ENCODE measurements at regions not wholly inside any gene's neighbourhood (a gene's known extent, or its start where the extent isn't known, plus 50 kb on each side); places are given as distances from the start of the nearest gene placed in this dataset.
A peak's percentile ranks its signal among the peaks of the same experiment; 100 is the strongest.

DNA sequence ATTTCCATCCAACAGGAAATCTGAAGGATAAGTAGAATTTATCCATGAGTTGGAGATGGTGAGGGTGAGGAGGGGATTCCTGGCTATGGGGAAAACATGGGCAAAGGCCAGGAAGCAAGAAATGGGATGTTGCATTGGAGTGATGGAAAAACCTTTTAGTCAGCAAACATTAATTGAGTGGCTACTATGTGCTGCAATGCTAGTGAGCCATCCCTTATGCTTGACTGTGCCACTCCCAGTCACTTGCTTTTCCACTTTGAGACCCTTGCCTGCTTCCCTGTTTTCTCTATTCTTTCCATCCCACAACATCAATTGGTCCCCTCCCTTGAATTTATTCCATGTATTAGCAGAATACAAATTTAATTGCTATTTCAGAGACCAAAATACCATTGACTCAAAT lies 252.7 kb upstream of the HABP2 start:
- DNase-seq = no peak
- no peaks in the 10 kb centered on the region for H3K36me3 ChIP-seq
- no peaks in the 10 kb centered on the region for H3K4me1 ChIP-seq
- intact Hi-C loops (cut with DNase I) = no loop called here
- no peaks in the 10 kb centered on the region for H3K9me3 ChIP-seq
- H3K27ac ChIP-seq = no peak overlapping the region
- no peak for ATAC-seq
- H3K4me3 ChIP-seq = no peak overlapping the region
- no peaks in the 10 kb centered on the region for H3K27me3 ChIP-seq (ENCODE audit: low read depth)
- TF ChIP-seq, protein P1, sequence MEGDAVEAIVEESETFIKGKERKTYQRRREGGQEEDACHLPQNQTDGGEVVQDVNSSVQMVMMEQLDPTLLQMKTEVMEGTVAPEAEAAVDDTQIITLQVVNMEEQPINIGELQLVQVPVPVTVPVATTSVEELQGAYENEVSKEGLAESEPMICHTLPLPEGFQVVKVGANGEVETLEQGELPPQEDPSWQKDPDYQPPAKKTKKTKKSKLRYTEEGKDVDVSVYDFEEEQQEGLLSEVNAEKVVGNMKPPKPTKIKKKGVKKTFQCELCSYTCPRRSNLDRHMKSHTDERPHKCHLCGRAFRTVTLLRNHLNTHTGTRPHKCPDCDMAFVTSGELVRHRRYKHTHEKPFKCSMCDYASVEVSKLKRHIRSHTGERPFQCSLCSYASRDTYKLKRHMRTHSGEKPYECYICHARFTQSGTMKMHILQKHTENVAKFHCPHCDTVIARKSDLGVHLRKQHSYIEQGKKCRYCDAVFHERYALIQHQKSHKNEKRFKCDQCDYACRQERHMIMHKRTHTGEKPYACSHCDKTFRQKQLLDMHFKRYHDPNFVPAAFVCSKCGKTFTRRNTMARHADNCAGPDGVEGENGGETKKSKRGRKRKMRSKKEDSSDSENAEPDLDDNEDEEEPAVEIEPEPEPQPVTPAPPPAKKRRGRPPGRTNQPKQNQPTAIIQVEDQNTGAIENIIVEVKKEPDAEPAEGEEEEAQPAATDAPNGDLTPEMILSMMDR (IDR thresholded peaks at IDR 0.05) = no peak

DNA sequence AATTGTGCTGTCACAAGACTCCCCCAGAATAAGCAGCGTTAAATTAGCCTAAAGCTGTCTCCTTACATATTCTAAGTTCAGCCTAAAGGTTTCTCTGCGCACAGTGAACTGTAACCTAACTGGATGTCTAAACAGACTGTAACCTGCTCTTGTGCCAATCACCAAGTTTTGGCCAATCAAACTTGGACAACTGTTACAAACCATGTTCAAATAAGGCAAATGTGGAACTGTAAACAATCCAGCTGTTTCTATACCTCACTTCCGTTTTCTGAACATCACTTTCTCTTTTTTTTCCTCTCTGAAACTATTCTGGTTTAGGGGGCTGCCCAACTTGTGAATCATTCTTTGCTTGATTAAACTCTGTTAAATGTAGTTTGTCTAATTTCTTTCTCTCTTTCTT lies 252.2 kb upstream of the HABP2 start:
- ATAC-seq (peak in 1 of 2 donors; percentile 41), DNase-seq (no peak)
- H3K4me3 ChIP-seq = no peak overlapping the region
- H3K27ac ChIP-seq = no peak overlapping the region
- no peaks in the 10 kb centered on the region for H3K4me1 ChIP-seq
- H3K9me3 ChIP-seq = no peaks in the 10 kb centered on the region
- no peaks in the 10 kb centered on the region for H3K36me3 ChIP-seq
- no peaks in the 10 kb centered on the region for H3K27me3 ChIP-seq (ENCODE audit: low read depth)
- intact Hi-C loops (cut with DNase I) = no loop called here
- TF ChIP-seq, protein P1 (IDR thresholded peaks at IDR 0.05) = no peak

DNA sequence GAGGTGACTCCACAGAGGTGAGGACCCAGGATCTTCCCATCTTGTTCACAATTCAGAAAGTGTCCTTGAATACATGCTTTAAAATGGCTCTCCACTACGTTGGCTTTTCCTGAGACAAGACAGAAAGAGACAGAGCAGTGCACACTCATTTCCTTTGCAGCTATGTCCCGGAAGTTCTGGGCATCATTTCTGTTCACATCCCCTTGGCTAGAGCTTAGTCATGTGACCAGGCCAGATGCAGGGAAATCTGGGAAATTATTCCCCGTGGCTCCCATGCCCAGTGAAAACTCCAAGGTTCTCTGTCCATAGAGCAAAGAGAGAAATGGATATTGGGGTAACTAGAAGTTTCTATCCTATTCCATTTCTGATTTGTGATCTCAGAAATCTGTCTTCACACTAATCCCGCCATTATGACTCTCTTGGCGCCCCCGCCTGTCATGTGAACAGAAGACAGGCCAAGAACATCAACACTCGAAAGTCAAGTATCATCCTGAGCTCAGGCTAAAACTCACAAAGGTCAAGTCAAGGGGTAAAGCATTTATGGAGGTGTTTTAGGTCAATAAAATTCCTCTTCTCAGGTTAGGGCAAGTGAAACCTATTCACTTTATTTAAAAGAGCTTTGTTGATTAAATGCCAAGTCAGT lies 251.4 kb upstream of the HABP2 start:
- DNase-seq = no peak
- peak in 1 of 2 donors; percentile 52 for ATAC-seq

DNA sequence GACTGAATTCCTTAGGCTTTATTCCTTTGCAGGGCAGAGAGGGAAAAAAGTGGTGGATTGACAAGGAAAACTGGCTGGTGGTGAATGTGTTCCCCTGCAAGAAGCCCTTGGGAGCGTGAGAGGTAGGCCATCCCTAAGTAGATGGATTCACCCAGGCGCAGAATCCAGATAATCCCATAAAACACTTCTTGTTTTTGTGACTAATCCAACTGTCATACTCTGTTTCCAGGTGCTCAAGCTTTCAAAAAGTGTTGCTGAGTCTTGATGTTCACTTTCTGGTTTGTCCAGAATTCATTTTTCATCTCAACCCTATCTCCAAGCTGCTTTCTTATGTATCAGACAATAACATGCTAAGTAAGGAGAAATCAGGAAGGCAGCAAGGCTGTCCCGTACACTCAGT lies 250.8 kb upstream of the HABP2 start:
- intact Hi-C loops (cut with DNase I) = no loop called here
- no peak for ATAC-seq
- Histone ChIP-seq H3K4me1 (no peaks in the 10 kb centered on the region), H3K36me3 (no peaks in the 10 kb centered on the region), H3K27me3 (ENCODE audit: low read depth) (no peaks in the 10 kb centered on the region), H3K27ac (no peak overlapping the region), H3K4me3 (no peak overlapping the region), H3K9me3 (no peaks in the 10 kb centered on the region)
- no peak for DNase-seq
- TF ChIP-seq, protein P1 (IDR thresholded peaks at IDR 0.05) = no peak

More for the DNA sequence above, 251.4 kb upstream of the HABP2 start:
- intact Hi-C loops (cut with DNase I) = no loop called here
- Histone ChIP-seq H3K27ac (no peak overlapping the region), H3K4me1 (no peaks in the 10 kb centered on the region), H3K4me3 (no peak overlapping the region), H3K27me3 (ENCODE audit: low read depth) (no peaks in the 10 kb centered on the region), H3K9me3 (no peaks in the 10 kb centered on the region), H3K36me3 (no peaks in the 10 kb centered on the region)
- TF ChIP-seq, protein P1 (IDR thresholded peaks at IDR 0.05) = no peak

DNA sequence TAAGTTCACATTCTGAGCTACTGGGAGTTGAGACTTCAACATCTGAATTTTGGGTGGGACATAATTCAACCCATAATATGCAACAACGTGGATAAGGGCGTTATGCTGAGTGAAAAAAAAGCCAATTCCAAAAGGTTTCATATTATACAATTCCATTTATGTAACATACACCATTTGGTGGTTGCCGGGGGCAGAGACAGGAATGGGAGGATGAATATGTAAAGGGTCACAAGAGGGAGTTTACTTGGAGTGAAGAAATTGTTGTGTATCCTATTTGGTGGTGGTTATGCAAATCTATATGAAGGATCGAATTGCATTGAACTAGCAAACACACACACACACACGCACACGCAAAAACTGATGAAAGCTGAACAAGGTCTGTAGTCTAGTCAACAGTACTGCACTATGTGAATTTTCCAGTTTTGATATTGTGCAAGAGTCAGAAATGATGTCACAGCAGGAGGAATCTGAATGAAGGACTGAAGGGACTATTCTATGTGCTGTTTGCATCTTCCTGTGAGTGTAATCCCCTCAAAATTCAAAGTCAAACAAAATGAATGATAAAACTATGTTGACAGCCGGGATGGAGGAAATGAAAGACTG lies 249.2 kb upstream of the HABP2 start:
- TF ChIP-seq, protein P1 (IDR thresholded peaks at IDR 0.05) = no peak
- no peak overlapping the region for H3K27ac ChIP-seq
- no peak for ATAC-seq
- no peak for DNase-seq
- H3K4me1 ChIP-seq = no peaks in the 10 kb centered on the region
- no peaks in the 10 kb centered on the region for H3K27me3 ChIP-seq (ENCODE audit: low read depth)
- no peak overlapping the region for H3K4me3 ChIP-seq
- intact Hi-C loops (cut with DNase I) = no loop called here
- no peaks in the 10 kb centered on the region for H3K9me3 ChIP-seq
- H3K36me3 ChIP-seq = no peaks in the 10 kb centered on the region
